ENCODE measurements at regions not wholly inside any gene's neighbourhood (a gene's known extent, or its start where the extent isn't known, plus 50 kb on each side); places are given as distances from the start of the nearest gene placed in this dataset.

- TF ChIP-seq NKRF (conservative IDR thresholded peaks at IDR 0.05) (no peak), WRNIP1 (IDR thresholded peaks at IDR 0.05; ENCODE audit: borderline replicate concordance, low read depth, low read length) (no peak)
These were observed 100.5 kb downstream of the LRRC74A start (continued) for GRCh38 chr14:76926521-76927251.

DNA sequence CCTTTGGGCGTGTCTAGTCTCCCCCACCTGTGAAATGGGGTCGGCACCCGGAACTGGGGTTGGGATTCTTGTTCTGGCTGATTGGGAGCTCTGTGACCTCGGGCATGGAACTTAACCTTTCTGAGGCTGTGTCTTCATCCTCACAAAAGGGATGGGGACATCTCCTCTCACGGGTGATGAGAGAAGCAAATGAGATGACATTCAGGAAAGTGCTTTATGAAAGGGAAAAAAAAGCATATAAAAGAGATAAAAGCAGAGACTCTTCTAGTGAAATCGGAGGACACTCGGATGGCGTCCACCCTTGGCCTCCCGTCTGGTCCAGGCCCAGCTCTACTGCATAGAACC, 98.9 kb downstream of the LRRC74A start:
- Histone ChIP-seq H3K9ac (ENCODE audit: control insufficient read depth, insufficient read depth, low read length) (no peak overlapping the region), H3K9me3 (replicated peaks; ENCODE audit: control insufficient read depth, insufficient read depth, low read length) (no peaks in the 10 kb centered on the region), H3K36me3 (ENCODE audit: control insufficient read depth in 2 of 2, insufficient read depth in 2 of 2, low read length in 1 of 2) (no peaks in the 10 kb centered on the region), H3K4me3 (no peak overlapping the region), H3K27ac (ENCODE audit: control insufficient read depth, insufficient read depth) (no peak overlapping the region), H3K4me1 (ENCODE audit: control insufficient read depth, insufficient read depth, low read length) (peaks cover 22% of the 10 kb centered on the region), H2AFZ (ENCODE audit: control insufficient read depth, low read depth, low read length) (no peak overlapping the region), H3K79me2 (ENCODE audit: control insufficient read depth, insufficient read depth, low read length) (no peaks in the 10 kb centered on the region), H4K20me1 (ENCODE audit: control insufficient read depth, insufficient read depth) (no peaks in the 10 kb centered on the region), H3K27me3 (replicated peaks in 1 of 2; ENCODE audit: control insufficient read depth in 2 of 2, insufficient read depth in 2 of 2, low read length in 1 of 2) (no peaks in the 10 kb centered on the region), H3K4me2 (ENCODE audit: control insufficient read depth, insufficient read depth) (no peak overlapping the region)
- no TSS peak for BruUV-seq (replicated peaks)
- POLR2A ChIA-PET, result interaction anchor here (0.9 kb wide), 1 partner anchor 12 kb away, joined by 3 read pairs; no protein-coding TSS in a partner anchor
- SMC1A ChIA-PET (ENCODE audit: uncharacterized antibody, unreplicated experiment), result interaction anchor here (0.9 to 2.9 kb wide), 5 partner anchors 9 to 112 kb away, joined by 3 to 20 read pairs (median 3); no protein-coding TSS in a partner anchor
- ATAC-seq (no peak), FAIRE-seq (no peak), DNase-seq (ENCODE audit: low read depth, low spot score) (no peak)
- RAD21 ChIA-PET (ENCODE audit: unreplicated experiment), result interaction anchor here (1.0 to 2.8 kb wide), 3 partner anchors 10 to 110 kb away, joined by 3 to 15 read pairs (median 4); no protein-coding TSS in a partner anchor
- CTCF ChIA-PET, result interaction anchor here (0.5 to 1.6 kb wide), 4 partner anchors 11 to 144 kb away, joined by 3 to 7 read pairs (median 4); no protein-coding TSS in a partner anchor
- WGBS (ENCODE audit: insufficient coverage, insufficient replicate concordance, low lambda C conversion rate, missing lambda C conversion rate), result 79% methylated on average over 9 of the region's 9 CpGs
- intact Hi-C loops (cut with micrococcal nuclease; ENCODE audit: unreplicated experiment) (no loop called here), in situ Hi-C loops (cut with MboI) (no loop called here)
- TF ChIP-seq HDAC6 (IDR thresholded peaks at IDR 0.05; ENCODE audit: unreplicated experiment), result no peak
- no peak for TF ChIP-seq SPI1 (IDR thresholded peaks at IDR 0.05; ENCODE audit: borderline replicate concordance, insufficient read depth, low read depth, low read length)
- TF ChIP-seq KAT2A (conservative IDR thresholded peaks at IDR 0.05; ENCODE audit: control insufficient read depth, low read depth, low read length), result no peak
- no peak for TF ChIP-seq GATAD2B (conservative IDR thresholded peaks at IDR 0.05; ENCODE audit: low read depth)
- TF ChIP-seq, protein P1, sequence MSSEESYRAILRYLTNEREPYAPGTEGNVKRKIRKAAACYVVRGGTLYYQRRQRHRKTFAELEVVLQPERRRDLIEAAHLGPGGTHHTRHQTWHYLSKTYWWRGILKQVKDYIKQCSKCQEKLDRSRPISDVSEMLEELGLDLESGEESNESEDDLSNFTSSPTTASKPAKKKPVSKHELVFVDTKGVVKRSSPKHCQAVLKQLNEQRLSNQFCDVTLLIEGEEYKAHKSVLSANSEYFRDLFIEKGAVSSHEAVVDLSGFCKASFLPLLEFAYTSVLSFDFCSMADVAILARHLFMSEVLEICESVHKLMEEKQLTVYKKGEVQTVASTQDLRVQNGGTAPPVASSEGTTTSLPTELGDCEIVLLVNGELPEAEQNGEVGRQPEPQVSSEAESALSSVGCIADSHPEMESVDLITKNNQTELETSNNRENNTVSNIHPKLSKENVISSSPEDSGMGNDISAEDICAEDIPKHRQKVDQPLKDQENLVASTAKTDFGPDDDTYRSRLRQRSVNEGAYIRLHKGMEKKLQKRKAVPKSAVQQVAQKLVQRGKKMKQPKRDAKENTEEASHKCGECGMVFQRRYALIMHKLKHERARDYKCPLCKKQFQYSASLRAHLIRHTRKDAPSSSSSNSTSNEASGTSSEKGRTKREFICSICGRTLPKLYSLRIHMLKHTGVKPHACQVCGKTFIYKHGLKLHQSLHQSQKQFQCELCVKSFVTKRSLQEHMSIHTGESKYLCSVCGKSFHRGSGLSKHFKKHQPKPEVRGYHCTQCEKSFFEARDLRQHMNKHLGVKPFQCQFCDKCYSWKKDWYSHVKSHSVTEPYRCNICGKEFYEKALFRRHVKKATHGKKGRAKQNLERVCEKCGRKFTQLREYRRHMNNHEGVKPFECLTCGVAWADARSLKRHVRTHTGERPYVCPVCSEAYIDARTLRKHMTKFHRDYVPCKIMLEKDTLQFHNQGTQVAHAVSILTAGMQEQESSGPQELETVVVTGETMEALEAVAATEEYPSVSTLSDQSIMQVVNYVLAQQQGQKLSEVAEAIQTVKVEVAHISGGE (CRISPR knock-in tag; IDR thresholded peaks at IDR 0.05), result no peak
- TF ChIP-seq NFXL1 (IDR thresholded peaks at IDR 0.05; ENCODE audit: borderline replicate concordance), result no peak
- no peak for TF ChIP-seq CBX5 (IDR thresholded peaks at IDR 0.05; ENCODE audit: low read depth)
- no peak for TF ChIP-seq DPF2 (IDR thresholded peaks at IDR 0.05)
- TF ChIP-seq, protein P2, sequence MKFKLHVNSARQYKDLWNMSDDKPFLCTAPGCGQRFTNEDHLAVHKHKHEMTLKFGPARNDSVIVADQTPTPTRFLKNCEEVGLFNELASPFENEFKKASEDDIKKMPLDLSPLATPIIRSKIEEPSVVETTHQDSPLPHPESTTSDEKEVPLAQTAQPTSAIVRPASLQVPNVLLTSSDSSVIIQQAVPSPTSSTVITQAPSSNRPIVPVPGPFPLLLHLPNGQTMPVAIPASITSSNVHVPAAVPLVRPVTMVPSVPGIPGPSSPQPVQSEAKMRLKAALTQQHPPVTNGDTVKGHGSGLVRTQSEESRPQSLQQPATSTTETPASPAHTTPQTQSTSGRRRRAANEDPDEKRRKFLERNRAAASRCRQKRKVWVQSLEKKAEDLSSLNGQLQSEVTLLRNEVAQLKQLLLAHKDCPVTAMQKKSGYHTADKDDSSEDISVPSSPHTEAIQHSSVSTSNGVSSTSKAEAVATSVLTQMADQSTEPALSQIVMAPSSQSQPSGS (IDR thresholded peaks at IDR 0.05; ENCODE audit: low read length), result no peak
- TF ChIP-seq WRNIP1 (IDR thresholded peaks at IDR 0.05; ENCODE audit: borderline replicate concordance, low read depth, low read length), result no peak
- no peak for TF ChIP-seq NR2C2 (IDR thresholded peaks at IDR 0.05; ENCODE audit: borderline replicate concordance, control insufficient read depth, insufficient read length, low read depth)
- TF ChIP-seq PAX8 (IDR thresholded peaks at IDR 0.05), result no peak

All from GM12878 (cell line).